GM12892 (cell line): ENCODE measurements at regions not wholly inside any gene's neighbourhood (a gene's known extent, or its start where the extent isn't known, plus 50 kb on each side); places are given as distances from the start of the nearest gene placed in this dataset.

Experiments used
- POLR2A ChIP-seq: IDR thresholded peaks from 2 replicates; pipeline ENCODE4 v1.6.1; 2011; ENCODE audit warnings: low read depth, low read length, control low read depth
- POLR2AphosphoS5 ChIP-seq: IDR thresholded peaks from 2 replicates; pipeline ENCODE4 v1.6.1; 2011; ENCODE audit warnings: low read depth, low read length, control low read depth

DNA sequence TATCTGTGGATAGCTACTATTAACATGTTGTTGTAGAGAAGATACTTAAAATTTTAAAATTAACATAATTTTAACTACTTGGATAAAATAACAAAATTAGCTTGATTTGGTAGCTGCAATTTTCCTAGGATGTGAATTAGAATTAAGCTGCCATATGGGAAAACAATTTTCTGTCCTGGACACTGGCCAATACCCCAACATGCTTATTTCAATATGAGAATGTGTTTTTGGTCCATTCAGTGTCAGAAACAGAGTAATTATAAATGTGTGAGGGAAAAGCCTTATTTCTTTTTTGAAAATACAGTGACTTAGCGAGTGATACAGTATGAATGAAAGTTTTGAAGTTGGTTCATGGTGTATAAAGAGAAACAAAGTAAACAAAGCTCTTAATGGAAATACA is 948.3 kb upstream of the GYPC start:
- no peak for TF ChIP-seq POLR2AphosphoS5
- no peak for TF ChIP-seq POLR2A
